Astrocyte (in vitro differentiated cells and primary cell): ENCODE measurements at regions not wholly inside any gene's neighbourhood (a gene's known extent, or its start where the extent isn't known, plus 50 kb on each side); places are given as distances from the start of the nearest gene placed in this dataset.

ENCODE experiments used
- CTCF ChIP-seq: IDR thresholded peaks from 2 replicates; pipeline ENCODE4 v1.5.1; 2011; ENCODE audit warnings: low read depth, mild to moderate bottlenecking, inconsistent platforms, low read length, moderate library complexity; ENCODE audit not compliant: insufficient read depth
- EZH2 ChIP-seq: IDR thresholded peaks from 2 replicates; pipeline ENCODE4 v1.6.1; 2012; ENCODE audit warnings: mild to moderate bottlenecking, low read length, inconsistent platforms; ENCODE audit not compliant: insufficient read depth

- no peak for TF ChIP-seq CTCF
- TF ChIP-seq EZH2: no peak
These were observed 226.0 kb downstream of the CHRM3 start for GRCh38 chr1:239612379-239612778.
